GM19468 (cell line): ENCODE measurements at regions not wholly inside any gene's neighbourhood (a gene's known extent, or its start where the extent isn't known, plus 50 kb on each side); places are given as distances from the start of the nearest gene placed in this dataset.

Experiments used
- ATAC-seq: cut with Tn5 transposase; IDR thresholded peaks from one replicate; pipeline ENCODE4 v1.9.1; 2021; ENCODE audit warnings: mild to moderate bottlenecking, moderate library complexity, moderate number of reproducible peaks; ENCODE audit not compliant: unreplicated experiment; ENCODE audit errors: extremely low read depth

DNA sequence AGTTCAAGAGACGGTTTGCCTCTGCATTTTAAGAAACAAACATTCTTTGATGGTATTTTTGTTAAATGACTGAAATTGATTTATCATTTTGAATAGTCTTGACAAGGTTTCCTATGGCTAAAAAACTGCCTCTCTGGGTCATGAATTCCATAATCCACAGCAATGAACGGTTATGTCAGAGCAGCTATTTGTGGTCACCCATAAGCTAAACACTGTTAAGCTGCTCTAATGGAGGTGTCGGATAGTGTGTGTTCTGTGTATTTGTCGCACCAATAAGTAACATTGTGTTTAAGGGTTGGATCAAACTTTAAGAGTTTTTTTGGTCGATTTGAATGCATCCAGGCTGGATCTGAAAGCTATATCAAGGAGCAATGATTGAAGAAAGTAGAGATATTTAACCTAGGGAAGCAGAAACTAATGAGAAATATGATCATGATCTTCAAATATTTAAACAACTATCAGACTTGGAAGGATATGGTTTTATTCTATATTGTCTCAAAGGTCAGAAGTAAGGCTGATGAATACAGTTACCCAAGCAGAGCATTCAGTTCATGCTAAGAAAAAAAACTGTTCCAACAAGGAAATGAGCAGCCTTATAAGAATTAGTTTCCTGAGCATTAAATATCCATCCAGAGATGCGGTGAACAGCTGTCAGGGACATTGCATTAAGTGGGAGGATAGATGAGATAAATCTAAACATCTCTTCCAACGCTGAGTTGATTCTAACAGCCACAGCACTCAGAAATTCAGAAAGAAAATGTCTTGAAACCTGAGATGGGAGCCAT is 232.3 kb upstream of the RPS6KA3 start:
- no peak for ATAC-seq

DNA sequence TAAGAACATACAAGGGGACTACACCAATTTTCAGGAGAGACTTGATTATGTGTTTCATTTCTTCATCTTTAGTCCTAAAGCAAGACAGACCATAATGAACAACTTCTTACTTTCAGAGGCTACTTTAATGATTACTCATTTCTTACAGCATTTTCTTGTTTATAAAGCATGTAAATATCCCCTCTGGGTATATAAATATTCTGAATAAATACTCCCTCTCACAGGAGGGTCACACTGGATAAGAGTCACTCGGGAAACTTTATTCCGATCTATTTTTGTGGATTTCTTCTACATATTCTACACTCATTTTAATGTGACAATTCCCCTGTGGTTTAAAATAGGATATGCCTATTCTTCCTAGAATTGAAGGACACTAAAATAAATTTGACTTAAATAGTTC is 228.9 kb upstream of the RPS6KA3 start:
- ATAC-seq: no peak

DNA sequence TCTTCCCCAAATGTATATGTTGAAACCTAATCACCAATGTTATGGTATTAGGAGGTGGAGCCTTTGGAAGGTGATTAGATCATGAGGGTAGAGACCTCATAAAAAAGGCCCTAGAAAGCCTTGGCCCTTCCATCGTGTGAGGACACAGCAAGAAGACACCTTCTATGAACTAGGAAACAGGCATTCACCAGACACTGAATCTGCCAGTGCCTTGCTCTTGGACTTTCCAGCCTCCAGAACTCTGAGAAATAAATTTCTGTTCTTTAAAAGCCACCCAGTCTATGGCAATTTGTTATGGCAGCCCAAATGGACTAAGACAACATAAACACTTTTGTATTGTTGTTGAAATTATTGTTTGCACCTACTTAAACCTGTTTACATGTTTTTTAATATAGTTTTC is 221.8 kb upstream of the RPS6KA3 start:
- no peak for ATAC-seq

DNA sequence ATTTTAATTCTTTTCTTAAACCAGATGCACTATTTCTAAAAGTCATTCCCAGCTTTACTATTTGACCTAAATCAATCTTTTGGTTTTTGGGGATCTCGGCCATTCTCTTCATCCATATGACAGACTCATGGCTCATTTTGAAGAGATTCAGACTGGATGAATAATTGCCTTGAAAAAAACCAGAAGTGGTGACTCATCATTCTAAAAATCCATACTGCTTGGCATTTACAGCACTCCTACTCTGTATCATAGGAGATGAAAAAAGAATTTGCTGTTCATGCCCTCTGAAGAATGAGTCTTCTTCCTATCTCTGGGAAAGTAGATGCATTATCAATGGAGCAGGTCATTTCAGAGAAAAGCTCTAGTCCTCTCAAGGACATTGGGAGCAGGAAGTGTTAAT is 220.5 kb upstream of the RPS6KA3 start:
- ATAC-seq: no peak

DNA sequence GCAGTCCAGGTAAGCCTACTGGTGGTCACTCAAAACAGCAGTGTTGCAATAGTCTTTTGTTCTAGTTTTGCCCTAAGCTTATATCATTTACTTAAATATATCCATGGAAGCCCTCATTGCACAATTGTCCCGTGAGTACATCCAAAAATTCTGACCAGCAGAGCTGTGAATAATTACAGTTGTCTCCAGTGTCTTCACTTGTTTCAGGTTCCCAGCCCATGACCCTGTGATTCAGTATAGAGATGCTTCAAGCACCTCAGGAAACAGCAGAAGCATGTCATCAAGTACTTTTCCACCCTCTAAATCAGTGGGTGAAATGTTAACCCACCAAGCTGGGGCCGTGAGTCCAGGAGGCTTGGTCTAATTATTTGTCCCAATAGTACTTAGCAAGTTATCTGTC is 214.9 kb upstream of the RPS6KA3 start:
- ATAC-seq: no peak

DNA sequence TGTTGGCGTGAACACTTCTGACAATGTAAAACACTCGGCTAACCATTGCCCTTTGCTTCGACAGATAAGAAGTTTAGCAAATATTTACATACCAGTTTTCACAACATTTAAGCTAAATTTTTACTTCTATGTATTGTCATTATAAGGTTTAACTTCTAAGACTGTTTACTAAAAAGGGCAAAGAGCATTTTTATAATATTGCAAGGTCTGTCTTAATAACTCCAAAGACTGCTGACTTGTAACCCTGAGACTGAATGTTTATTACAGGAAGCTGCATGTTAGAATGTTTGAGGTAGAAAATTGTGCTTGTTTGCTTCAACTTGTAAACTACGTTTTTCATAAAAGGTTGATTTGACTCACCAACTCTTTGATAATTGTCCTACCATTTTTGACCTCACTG is 213.2 kb upstream of the RPS6KA3 start:
- no peak for ATAC-seq

DNA sequence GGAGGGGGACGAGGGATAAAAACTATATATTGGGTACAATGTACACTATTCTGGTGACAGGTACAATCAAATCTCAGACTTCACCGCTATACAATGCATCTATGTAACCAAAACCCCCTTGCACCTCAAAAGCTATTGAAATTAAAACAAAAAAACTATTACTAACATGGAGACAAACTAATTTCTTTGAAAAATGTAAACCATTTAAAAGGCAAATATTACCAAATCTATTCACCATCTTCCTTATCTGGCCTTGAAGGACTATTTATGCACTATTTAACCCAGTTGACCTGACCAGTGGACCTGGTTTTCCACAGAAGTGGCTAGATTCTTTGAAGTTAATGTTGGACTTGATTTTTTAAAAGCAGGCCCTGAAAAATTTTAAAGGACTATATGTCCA is 212.3 kb upstream of the RPS6KA3 start:
- ATAC-seq: no peak

DNA sequence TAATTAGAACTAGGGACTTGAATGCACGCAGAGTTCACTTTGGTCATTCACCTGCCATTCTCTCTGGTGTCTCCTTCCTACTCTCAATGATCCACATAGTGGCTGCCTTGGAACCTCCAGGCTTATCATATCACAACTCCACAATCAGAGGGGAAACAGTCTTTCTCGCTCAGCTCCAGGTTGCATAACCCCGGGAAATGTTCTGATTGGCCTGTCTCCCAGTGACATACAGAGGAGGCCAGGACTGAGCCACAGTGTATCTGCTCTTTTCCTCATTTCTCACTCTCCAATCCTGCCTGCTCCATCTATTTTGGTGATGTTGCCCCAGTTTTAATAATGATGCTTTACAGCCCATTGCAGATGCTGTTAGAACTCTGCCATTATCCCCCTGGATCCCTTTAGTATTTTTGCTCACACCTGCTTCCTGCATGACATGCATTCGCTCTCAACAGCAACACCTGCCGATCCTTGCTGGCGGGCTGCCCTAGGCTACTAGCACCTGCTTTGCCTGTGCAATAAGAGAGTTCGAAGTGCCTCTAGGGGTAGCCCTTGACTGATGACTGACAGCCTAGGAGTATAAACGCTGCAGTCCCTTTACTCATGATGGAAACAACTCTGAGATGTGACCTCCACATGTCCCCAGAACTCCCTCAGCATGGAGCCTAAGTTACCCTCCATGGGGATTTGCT is 211.3 kb upstream of the RPS6KA3 start:
- no peak for ATAC-seq

DNA sequence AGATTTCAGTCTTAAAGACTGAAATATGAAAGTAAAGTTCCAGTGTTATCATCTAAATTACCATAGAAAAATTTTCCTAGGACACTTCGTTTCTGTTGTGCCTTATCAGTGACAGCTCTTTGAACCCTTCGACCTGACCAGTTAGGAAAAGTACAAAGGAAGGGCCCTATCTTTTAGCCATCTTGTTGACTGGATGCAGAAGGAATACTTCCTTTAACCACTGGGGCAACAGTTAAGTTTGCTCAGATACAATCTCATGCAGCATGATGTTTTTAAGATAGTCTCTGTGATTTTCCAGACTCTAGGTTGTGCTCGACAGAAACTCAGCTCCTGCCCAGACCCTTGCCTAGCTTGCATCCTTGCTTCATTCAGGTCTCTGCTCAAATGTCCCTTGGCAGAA is 210.5 kb upstream of the RPS6KA3 start:
- ATAC-seq: no peak

DNA sequence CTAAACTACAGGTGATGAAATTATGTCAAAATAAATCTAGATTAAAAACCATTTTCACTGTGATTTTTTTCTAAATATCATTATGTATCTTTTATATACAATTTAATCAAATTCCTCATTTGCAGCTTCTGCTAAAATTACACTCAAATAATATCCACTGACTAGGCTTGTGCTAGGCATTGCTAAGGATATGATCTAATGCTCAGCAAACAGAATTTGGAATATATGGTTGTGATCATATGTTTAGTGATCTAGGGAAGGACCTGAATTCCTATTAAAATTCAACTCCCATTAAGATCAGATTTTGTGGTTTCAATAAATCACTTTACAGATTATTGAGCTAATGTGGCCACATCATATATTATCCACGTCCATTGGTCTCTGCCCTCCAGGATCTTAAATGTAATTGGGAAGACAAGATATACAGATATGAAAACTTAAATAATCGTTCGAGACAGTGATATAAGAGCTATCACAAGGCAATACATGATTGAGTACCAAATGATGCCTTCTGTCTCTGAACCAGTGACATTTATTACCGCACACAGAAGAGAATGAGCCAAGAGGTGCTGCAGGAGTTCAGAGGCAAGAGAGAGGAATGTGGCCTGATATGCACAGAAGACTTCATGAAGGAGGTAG is 206.0 kb upstream of the RPS6KA3 start:
- no peak for ATAC-seq

DNA sequence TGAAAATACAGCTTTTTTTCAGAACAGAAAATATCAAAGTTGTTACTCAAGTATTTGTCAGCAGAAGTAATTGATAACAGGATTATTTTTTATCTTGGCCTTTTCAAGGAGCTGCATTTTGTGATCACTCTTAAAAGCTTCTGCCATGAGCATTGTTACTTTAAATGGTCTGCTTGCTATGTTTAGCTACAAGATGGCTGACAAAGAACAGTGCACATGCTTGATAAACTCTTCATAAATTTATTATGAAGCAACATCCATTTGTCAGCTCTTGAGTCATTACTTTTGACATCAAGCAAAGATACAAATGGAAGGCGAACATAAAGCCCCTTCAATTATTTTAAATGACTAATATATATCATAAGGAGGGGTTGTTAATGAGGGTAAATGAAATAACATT is 205.4 kb upstream of the RPS6KA3 start:
- ATAC-seq: no peak

DNA sequence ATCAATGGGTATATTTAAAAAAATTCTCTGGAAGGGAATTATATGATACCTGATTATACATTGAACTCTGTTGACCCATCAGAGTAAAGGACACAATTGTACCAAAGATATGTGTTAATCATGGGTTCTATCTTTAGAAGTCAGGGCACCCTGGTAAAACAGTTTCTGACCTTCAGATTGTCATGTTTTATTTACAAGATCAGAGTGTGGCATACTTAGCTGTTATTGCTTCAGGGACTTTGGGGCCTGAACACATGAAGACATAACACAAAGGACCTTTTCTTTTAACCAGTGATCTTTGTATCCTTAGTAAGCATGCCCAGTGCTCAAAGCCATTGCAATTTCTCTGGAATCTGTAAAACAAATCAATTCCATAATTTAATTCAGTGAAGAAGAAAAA is 204.8 kb upstream of the RPS6KA3 start:
- no peak for ATAC-seq

DNA sequence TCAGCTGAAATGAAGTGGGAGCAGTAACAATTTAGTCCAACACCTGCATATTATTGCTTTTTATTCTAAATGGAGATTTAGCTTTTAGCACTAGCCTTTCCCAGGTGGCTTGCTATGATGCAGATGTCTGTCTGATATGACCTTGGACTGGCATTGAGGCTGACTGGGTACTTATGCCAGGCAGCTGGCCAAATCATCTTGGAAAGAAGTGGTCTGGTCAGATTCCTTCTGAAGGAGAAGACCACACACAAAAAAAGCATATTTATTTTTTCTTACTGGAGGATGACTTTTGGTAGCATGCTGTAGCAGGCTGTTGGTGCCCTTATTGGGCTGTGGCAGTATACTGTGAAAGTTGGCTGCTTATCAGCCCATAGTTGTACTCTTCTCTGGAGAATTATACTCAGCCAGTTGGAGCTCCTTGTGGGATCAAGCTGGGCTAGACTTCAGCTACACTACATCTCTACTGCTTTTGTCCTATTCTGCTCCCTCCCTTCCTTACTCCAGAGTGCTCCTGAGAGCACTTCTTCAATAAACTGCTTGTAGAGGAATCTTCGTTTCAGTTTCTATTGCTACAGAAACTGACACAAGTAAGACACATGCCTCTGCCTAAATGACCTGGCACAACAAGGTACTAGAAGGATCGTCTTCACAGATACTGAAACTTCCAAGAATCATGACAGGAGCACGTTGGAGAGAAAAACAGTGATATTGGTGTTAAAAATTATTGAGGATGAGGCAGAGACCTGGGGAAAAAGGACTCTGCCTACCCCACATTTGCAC is 196.8 kb upstream of the RPS6KA3 start:
- ATAC-seq: no peak

DNA sequence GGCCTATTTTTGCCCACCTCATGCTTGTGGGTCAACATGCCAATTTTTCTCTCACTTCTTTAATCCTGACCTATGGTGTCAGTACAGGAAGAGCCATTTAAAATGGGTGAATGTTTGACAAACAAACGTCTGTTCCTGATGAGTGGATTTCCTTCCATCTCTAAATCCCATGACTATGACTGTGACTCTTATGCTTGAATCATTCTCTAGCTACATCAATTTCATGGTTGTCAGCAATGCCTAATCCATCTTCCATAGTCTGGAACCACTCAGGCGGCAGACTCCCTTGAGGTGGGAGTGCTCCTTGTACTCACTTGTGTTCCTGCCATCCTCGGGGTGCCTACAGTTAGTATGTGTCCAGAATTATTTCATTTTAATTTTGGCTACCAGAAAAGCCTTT is 194.9 kb upstream of the RPS6KA3 start:
- no peak for ATAC-seq

DNA sequence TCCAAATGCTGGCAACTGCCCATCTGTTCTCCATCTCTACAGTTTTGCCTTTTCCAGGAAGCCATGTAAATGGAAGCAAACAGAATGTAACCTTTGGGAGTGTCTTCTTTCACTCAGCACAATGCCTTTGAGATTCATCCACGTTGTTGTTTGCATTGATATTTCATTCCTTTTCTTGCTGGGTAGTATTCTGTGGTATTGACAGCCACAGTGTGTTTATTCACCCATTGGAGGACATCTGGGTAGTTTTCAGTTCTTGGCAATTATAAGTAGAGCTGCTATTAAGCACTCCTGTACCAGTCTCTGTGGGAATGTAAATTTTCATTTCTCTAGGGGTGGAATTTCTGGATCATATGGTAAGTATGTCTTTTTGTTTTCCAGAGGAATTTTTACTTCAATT is 194.3 kb upstream of the RPS6KA3 start:
- no peak for ATAC-seq

DNA sequence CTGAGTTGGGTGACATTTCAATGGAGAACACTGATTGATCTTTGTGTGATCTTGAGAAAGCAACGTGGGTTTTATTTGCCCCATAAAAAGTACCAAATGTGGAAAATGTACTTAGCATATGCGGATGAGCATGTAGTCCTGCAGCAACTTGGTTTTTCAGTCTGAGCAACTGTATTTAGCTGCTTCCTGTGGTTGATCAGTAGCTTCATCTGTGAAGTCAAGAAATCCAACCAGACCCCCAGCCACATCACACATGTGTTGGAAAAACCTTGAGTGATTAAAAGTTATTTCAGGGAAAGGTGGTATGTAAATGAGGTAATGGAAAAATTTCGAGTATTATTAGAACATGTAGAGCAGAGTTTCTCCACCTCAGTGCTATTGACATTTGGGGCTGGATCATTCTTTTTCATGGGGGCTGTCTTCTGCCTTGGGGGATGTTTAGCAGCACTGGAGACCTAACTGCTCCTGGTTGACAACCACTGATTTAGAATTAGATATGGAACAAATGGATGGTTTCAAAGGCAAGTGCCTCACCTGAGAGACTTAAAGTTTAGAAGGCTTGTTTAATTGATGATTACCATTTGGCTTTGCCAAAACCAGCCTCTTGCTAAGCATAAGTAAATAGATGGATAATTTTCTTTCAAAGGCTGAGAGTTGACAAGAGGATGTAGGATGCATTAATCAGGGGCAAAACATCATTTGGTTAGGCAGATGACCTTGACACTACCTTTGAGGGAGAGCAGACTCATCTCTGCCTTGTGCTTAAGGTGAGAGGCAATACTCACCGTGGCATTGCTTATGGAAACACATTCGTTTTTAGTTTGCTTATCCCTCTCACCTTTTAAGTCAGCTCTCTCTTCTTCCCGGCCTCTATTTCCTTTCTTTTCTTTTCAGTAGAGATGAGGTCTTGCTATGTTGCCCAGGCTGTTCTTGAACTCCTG is 193.0 kb upstream of the RPS6KA3 start:
- ATAC-seq: no peak

DNA sequence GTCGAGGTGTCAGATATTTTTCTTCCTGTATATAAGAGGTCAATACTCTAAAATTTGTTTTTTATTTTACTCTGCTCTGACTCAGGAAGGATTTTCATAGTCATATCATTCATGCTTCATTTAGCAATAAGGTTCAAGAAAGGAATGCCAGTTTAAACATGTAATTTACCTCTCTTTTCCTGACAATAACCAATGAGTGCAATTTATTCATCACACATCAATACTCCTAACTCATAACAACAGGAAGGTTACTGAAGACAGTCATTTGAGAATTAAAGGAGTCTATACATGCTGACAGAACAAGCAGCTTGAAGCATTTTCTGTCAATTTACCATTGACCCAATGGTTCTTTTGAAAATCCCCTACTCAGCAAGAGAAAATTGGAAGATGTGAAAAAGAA is 190.3 kb upstream of the RPS6KA3 start:
- ATAC-seq: no peak

DNA sequence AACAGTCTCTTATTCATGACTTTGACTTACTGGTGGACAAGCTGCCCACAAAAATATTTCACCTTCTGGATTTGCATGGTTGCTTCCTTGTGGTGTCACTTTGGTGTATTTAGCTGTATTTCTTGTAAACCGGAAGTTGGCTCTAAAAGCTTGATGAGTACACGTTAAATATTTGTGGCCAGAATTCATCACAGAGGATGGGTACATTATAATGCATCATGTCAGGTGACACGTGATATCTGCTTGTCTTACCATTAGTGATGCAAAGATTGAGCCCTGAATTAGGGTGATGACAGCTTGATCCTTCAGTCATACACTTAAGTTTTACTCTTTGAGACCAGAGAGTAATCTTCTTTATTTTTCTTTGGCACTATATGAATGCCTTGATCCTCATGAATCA is 188.3 kb upstream of the RPS6KA3 start:
- ATAC-seq: no peak

DNA sequence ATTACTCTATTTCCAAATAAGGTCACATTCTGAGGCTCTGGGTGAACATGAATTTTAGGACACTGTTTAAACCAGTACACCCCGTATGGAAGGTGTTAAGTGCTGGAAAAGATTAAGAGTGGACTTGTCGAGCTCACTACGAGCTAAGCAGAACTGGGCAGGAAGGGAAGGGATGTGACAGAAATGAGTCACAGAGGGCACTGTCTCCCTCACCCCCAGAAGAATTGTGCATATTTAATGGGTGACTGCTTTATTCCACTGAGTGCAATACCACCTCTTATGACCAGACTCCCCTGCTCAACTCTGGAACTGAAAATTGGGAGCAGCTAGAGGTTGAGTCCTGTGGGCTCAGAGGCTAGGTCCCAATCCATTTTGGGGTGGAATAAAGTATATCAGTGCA is 187.4 kb upstream of the RPS6KA3 start:
- no peak for ATAC-seq

DNA sequence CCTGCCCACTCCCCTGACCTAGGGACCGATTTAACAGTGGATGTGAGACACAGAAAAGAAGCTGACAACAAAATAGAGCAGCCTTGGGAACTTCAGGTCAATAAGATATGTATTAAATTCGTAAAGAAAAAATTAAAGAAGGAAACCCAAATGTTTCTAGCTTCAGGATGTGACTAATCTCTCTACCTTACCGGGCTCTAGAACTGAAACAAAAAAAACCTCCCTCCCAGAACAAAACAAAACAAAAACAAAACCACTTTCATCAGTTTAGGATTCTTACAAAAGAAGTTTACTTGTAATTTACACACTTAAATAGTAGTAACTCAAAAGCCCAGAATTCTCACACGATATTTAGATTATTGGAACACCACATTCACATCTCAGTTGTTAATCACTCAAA is 185.8 kb upstream of the RPS6KA3 start:
- ATAC-seq: no peak
